Tibial nerve (tissue), 4 donors: ENCODE measurements at regions not wholly inside any gene's neighbourhood (a gene's known extent, or its start where the extent isn't known, plus 50 kb on each side); places are given as distances from the start of the nearest gene placed in this dataset.

ENCODE experiments used
- DNase-seq, 2 donors: peaks; one replicate each; pipeline ENCODE4 v3.0.0-alpha.2; 2019; ENCODE audit warnings: low spot score in 2 of 2
- H3K27ac ChIP-seq, 4 donors: fragments of 200-600 bp; sonication (generic) in 3 of 4; one replicate each; pipeline ENCODE4 v1.5.1; 2017 to 2019; ENCODE audit warnings: mild to moderate bottlenecking in 1 of 4
- H3K27me3 ChIP-seq, 2 donors: fragments of 200-600 bp; sonication (generic) in 1 of 2; one replicate each; pipeline versions ENCODE4 v1.5.1 to v1.6.0; 2017 to 2019
- H3K36me3 ChIP-seq, 3 donors: fragments of 200-600 bp; sonication (generic); one replicate each; pipeline ENCODE4 v1.5.1; 2018 to 2019
- H3K4me1 ChIP-seq, 4 donors: fragments of 200-600 bp; sonication (generic) in 3 of 4; one replicate each; pipeline ENCODE4 v1.5.1; 2017 to 2019
- H3K4me3 ChIP-seq, 4 donors: fragments of 200-600 bp; sonication (generic) in 3 of 4; one replicate each; pipeline ENCODE4 v1.5.1; 2017 to 2019; ENCODE audit warnings: mild to moderate bottlenecking in 1 of 4, moderate library complexity in 1 of 4
- H3K9me3 ChIP-seq, 4 donors: fragments of 200-600 bp; sonication (generic) in 3 of 4; one replicate each; pipeline ENCODE4 v1.5.1; 2017 to 2019
- EP300 ChIP-seq, 2 donors: sonication (generic); formaldehyde crosslinking; IDR thresholded peaks; one replicate each; pipeline ENCODE4 v1.6.1; 2017; ENCODE audit warnings: antibody characterized with exemption in 2 of 2, mild to moderate bottlenecking in 1 of 2
- POLR2A ChIP-seq, 2 donors: fragments of 450-650 bp; IDR thresholded peaks; one replicate each; pipeline ENCODE4 v1.6.1; 2017; ENCODE audit warnings: antibody characterized with exemption in 2 of 2, mild to moderate bottlenecking in 2 of 2, moderate library complexity in 2 of 2
- WGBS, 2 donors: methylation state at CpG; one replicate each; pipeline ENCODE4 v1.1.5; 2018; 5-methylcytosine and 5-hydroxymethylcytosine counted together
- TF ChIP-seq, protein P1 (sequence below), 5 experiments: fragments of 200-600 bp in 3 of 5; fragments of 450-650 bp in 2 of 5; sonication (generic) in 3 of 5; IDR thresholded peaks; one replicate each; pipeline ENCODE4 v1.5.1; 2016 to 2019; ENCODE audit warnings: antibody characterized with exemption in 5 of 5, mild to moderate bottlenecking in 3 of 5, moderate library complexity in 2 of 5

DNA sequence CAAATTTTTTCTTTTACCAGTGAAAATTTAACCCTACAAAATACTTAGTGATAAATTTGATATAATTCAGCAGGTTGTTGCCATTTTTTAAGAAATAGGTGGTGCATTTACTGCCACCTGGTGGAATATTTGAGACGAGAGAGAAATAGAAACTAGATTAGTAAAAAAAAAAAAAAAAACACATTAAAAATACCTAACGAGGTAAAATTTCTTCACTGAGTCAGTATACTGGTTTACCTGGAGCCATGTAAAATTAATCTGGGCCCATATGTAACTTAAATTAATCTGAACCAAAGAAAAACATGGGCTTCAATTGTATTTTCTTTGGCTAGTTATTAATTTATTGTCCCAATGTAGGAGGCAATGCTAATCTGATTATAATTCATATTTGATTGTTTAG lies 520.8 kb downstream of the EPM2A start:
- Histone ChIP-seq H3K36me3 (no peaks in the 10 kb centered on the region), H3K27me3 (no peaks in the 10 kb centered on the region), H3K9me3 (no peaks in the 10 kb centered on the region), H3K4me3 (no peak overlapping the region), H3K27ac (no peak overlapping the region), H3K4me1 (no peaks in the 10 kb centered on the region)
- 3 to 6% methylated on average over 2 of the region's 2 CpGs for WGBS, 2 donors
- no peak for TF ChIP-seq POLR2A (IDR thresholded peaks at IDR 0.05)
- TF ChIP-seq, protein P1, sequence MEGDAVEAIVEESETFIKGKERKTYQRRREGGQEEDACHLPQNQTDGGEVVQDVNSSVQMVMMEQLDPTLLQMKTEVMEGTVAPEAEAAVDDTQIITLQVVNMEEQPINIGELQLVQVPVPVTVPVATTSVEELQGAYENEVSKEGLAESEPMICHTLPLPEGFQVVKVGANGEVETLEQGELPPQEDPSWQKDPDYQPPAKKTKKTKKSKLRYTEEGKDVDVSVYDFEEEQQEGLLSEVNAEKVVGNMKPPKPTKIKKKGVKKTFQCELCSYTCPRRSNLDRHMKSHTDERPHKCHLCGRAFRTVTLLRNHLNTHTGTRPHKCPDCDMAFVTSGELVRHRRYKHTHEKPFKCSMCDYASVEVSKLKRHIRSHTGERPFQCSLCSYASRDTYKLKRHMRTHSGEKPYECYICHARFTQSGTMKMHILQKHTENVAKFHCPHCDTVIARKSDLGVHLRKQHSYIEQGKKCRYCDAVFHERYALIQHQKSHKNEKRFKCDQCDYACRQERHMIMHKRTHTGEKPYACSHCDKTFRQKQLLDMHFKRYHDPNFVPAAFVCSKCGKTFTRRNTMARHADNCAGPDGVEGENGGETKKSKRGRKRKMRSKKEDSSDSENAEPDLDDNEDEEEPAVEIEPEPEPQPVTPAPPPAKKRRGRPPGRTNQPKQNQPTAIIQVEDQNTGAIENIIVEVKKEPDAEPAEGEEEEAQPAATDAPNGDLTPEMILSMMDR (IDR thresholded peaks at IDR 0.05), result peak; percentile 32 to 53 (median 41)
- DNase-seq, result no peak

DNA sequence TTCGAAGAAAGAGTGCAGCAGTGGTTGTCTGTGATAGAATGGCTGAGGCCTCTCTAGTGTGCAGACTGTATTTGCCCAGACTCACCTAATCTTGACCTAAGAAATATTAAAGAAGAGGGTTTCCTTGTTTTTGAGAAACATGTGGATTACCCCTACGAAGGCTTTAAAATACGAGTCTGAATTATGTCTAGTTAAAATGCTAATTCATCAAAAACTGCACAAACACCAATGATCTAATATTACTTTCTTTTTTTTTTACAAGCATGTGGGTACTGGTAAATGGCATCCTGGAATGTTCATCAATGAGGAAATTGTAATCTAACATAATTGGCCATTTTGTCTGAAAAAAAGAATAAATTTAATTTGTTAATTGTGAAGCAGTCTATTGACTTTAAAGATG lies 510.9 kb downstream of the EPM2A start:
- H3K27me3 ChIP-seq, result no peaks in the 10 kb centered on the region
- no peak overlapping the region for H3K4me3 ChIP-seq
- no peak overlapping the region for H3K27ac ChIP-seq
- no peak for DNase-seq
- WGBS, 2 donors, result 74 to 76% methylated on average over 3 of the region's 3 CpGs
- H3K36me3 ChIP-seq, result no peaks in the 10 kb centered on the region
- TF ChIP-seq, protein P1 (IDR thresholded peaks at IDR 0.05), result no peak
- TF ChIP-seq EP300 (IDR thresholded peaks at IDR 0.05), result no peak
- TF ChIP-seq POLR2A (IDR thresholded peaks at IDR 0.05), result no peak
- H3K9me3 ChIP-seq, result no peaks in the 10 kb centered on the region
- no peaks in the 10 kb centered on the region for H3K4me1 ChIP-seq

DNA sequence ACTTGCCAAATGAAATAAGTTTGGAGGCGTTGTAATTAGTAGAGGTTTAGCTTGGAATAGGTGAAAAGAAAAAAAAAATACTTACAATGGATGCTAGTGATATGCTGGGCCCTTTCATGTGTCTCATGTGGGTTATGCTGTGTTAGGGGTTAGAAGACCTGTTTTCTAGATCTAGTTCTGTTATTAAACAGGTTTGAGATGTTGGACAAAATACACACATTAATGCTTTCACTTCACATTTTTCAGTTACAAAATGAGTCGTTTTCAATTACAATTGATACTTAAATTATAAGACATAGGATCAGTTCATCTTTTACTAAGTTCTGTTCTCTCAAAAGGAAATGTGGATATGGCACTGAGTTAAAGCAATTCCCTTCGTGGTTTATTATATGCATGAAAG lies 509.8 kb downstream of the EPM2A start:
- Histone ChIP-seq H3K36me3 (no peaks in the 10 kb centered on the region), H3K27ac (no peak overlapping the region), H3K4me1 (no peaks in the 10 kb centered on the region), H3K4me3 (no peak overlapping the region), H3K9me3 (no peaks in the 10 kb centered on the region), H3K27me3 (no peaks in the 10 kb centered on the region)
- no peak for DNase-seq
- WGBS, 2 donors, result 73 to 84% methylated on average over 3 of the region's 3 CpGs
- no peak for TF ChIP-seq POLR2A (IDR thresholded peaks at IDR 0.05)
- TF ChIP-seq EP300 (IDR thresholded peaks at IDR 0.05), result no peak
- TF ChIP-seq, protein P1 (IDR thresholded peaks at IDR 0.05), result no peak

DNA sequence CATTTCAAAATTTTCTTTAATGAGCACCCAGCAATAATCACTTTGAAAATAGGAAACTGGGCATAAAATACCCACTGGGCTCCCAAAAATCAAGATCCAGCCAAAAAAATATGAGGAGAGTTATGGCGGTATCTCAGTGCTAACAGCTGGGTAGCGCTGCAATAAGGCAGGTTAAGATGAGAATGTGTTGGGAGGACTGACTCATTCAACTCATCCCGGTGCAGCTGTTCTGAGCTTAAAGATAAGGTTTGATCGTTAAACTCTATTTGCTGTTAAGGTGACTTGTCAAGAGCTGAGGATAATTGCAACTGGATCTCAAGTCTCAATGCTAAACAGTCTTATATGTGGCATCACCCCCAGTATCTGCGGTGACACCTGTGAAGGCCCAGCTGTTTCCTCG lies 507.7 kb downstream of the EPM2A start:
- 89 to 97% methylated on average over 6 of the region's 6 CpGs for WGBS, 2 donors
- Histone ChIP-seq H3K4me1 (no peaks in the 10 kb centered on the region), H3K27ac (no peak overlapping the region), H3K27me3 (no peaks in the 10 kb centered on the region), H3K4me3 (no peak overlapping the region), H3K9me3 (no peaks in the 10 kb centered on the region), H3K36me3 (no peaks in the 10 kb centered on the region)
- TF ChIP-seq, protein P1 (IDR thresholded peaks at IDR 0.05), result no peak
- TF ChIP-seq POLR2A (IDR thresholded peaks at IDR 0.05), result no peak
- TF ChIP-seq EP300 (IDR thresholded peaks at IDR 0.05), result no peak
- no peak for DNase-seq

DNA sequence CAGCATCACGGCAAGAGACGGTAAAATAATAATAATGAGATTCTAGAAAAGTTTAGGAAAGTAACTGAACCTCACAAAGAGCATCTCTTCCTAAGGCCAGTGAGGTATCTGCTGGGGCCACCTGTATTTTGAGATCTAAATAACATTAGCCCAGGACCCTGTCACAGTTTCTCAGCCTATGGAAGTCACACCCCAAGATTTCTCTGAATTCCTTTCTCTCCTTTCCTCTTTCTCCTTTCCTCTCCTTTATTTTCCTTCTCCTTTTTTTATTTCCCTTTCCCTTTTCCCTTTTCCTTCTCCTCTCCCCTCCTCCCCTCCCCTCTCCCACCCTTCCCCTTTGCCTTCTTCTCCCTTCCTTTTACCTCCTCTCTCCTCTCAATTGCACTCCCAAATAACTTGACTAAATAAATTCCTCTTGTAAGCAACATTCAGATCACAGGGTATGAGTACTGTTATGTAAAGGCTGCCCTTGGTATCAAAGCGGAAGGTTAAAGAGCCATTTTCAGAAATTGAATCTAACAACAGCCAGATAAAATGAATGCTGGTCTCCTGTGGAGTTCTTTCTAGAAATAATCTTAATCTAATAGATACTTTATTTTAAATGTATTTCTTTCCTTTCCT lies 506.2 kb downstream of the EPM2A start:
- Histone ChIP-seq H3K4me3 (no peak overlapping the region), H3K27me3 (no peaks in the 10 kb centered on the region), H3K27ac (no peak overlapping the region), H3K9me3 (no peaks in the 10 kb centered on the region), H3K4me1 (no peaks in the 10 kb centered on the region), H3K36me3 (no peaks in the 10 kb centered on the region)
- WGBS, 2 donors, result 92 to 94% methylated on average over 3 of the region's 3 CpGs
- TF ChIP-seq EP300 (IDR thresholded peaks at IDR 0.05) (no peak), POLR2A (IDR thresholded peaks at IDR 0.05) (no peak)
- TF ChIP-seq, protein P1 (IDR thresholded peaks at IDR 0.05), result no peak
- no peak for DNase-seq
